Neural progenitor cell (in vitro differentiated cells): ENCODE measurements at regions not wholly inside any gene's neighbourhood (a gene's known extent, or its start where the extent isn't known, plus 50 kb on each side); places are given as distances from the start of the nearest gene placed in this dataset.

Experiments used
- DNase-seq: peaks from one replicate; pipeline ENCODE4 v3.0.0-alpha.2; 2016; ENCODE audit warnings: low spot score
- H2AFZ ChIP-seq: fragments of 200-600 bp; sonication (generic); replicated peaks from 2 replicates; pipeline ENCODE4 v1.6.1; 2016; ENCODE audit warnings: antibody characterized with exemption
- H3F3A ChIP-seq: fragments of 200-600 bp; sonication (generic); 2 replicates; pipeline ENCODE4 v1.6.1; 2016; ENCODE audit warnings: antibody characterized with exemption, low read depth
- H3K27ac ChIP-seq: fragments of 200-600 bp; sonication (generic); 2 replicates; pipeline ENCODE4 v1.5.1; 2016; ENCODE audit warnings: mild to moderate bottlenecking
- H3K27me3 ChIP-seq: fragments of 200-600 bp; sonication (generic); 2 replicates; pipeline ENCODE4 v1.6.1; 2016; ENCODE audit warnings: mild to moderate bottlenecking, moderate library complexity
- H3K36me3 ChIP-seq: fragments of 200-600 bp; sonication (generic); 2 replicates; pipeline ENCODE4 v1.5.1; 2016
- H3K4me1 ChIP-seq: fragments of 200-600 bp; sonication (generic); 2 replicates; pipeline ENCODE4 v1.6.1; 2016; ENCODE audit warnings: mixed run types
- H3K4me2 ChIP-seq: fragments of 200-600 bp; sonication (generic); 2 replicates; pipeline ENCODE4 v1.6.1; 2016
- H3K4me3 ChIP-seq: fragments of 200-600 bp; sonication (generic); 2 replicates; pipeline ENCODE4 v1.5.1; 2016
- H3K79me2 ChIP-seq: fragments of 200-600 bp; sonication (generic); 2 replicates; pipeline ENCODE4 v1.6.1; 2016; ENCODE audit warnings: low read depth
- H3K9ac ChIP-seq: fragments of 200-600 bp; sonication (generic); 2 replicates; pipeline ENCODE4 v1.6.1; 2016
- H3K9me3 ChIP-seq: fragments of 200-600 bp; sonication (generic); 2 replicates; pipeline ENCODE4 v1.5.1; 2016; ENCODE audit warnings: low read depth
- H4K20me1 ChIP-seq: fragments of 200-600 bp; sonication (generic); 2 replicates; pipeline ENCODE4 v1.6.1; 2016; ENCODE audit warnings: low read depth
- H3K27ac Mint-ChIP-seq: 3 replicates; pipeline ENCODE4 v1.8.0; 2021; ENCODE audit warnings: mixed read lengths
- H3K27me3 Mint-ChIP-seq: 2 replicates; pipeline ENCODE4 v1.8.0; 2022; ENCODE audit warnings: low read depth, mild to moderate bottlenecking, inconsistent platforms, moderate library complexity, mixed read lengths; ENCODE audit not compliant: insufficient read depth
- H3K36me3 Mint-ChIP-seq: 3 replicates; pipeline ENCODE4 v1.8.0; 2021; ENCODE audit warnings: mixed read lengths
- H3K4me1 Mint-ChIP-seq: 3 replicates; pipeline ENCODE4 v1.8.0; 2021; ENCODE audit warnings: mixed read lengths
- H3K4me3 Mint-ChIP-seq: 3 replicates; pipeline ENCODE4 v1.8.0; 2021; ENCODE audit warnings: mild to moderate bottlenecking, moderate library complexity, mixed read lengths
- H3K9me3 Mint-ChIP-seq: 3 replicates; pipeline ENCODE4 v1.8.0; 2020; ENCODE audit warnings: mixed read lengths
- EZH2 ChIP-seq: fragments of 200-600 bp; sonication (generic); IDR thresholded peaks from 2 replicates; pipeline ENCODE4 v1.6.1; 2017; ENCODE audit warnings: antibody characterized with exemption, mild to moderate bottlenecking, moderate library complexity
- EZH2phosphoT487 ChIP-seq: fragments of 200-600 bp; sonication (generic); IDR thresholded peaks from 2 replicates; pipeline ENCODE4 v1.6.1; 2017; ENCODE audit warnings: antibody characterized with exemption
- TF ChIP-seq, protein P1 (sequence below): fragments of 200-600 bp; sonication (generic); IDR thresholded peaks from 2 replicates; pipeline ENCODE4 v1.5.1; 2017; ENCODE audit warnings: antibody characterized with exemption, mild to moderate bottlenecking

GRCh38 chr3:148208975-148209374, 488.7 kb upstream of the AGTR1 start:
- Histone ChIP-seq H3K9me3 (no peaks in the 10 kb centered on the region), H4K20me1 (no peaks in the 10 kb centered on the region), H2AFZ (no peak overlapping the region), H3K27ac (no peak overlapping the region), H3F3A (no peaks in the 10 kb centered on the region), H3K79me2 (no peaks in the 10 kb centered on the region), H3K4me2 (no peak overlapping the region), H3K4me3 (no peak overlapping the region), H3K9ac (no peak overlapping the region), H3K4me1 (no peaks in the 10 kb centered on the region), H3K27me3 (no peaks in the 10 kb centered on the region), H3K36me3 (no peaks in the 10 kb centered on the region)
- Mint-ChIP-seq H3K9me3 (peaks cover 3% of the 10 kb centered on the region), H3K27ac (no peak overlapping the region), H3K27me3 (no peaks in the 10 kb centered on the region), H3K36me3 (no peaks in the 10 kb centered on the region), H3K4me3 (no peak overlapping the region), H3K4me1 (peaks cover 14% of the 10 kb centered on the region)
- TF ChIP-seq, protein P1, sequence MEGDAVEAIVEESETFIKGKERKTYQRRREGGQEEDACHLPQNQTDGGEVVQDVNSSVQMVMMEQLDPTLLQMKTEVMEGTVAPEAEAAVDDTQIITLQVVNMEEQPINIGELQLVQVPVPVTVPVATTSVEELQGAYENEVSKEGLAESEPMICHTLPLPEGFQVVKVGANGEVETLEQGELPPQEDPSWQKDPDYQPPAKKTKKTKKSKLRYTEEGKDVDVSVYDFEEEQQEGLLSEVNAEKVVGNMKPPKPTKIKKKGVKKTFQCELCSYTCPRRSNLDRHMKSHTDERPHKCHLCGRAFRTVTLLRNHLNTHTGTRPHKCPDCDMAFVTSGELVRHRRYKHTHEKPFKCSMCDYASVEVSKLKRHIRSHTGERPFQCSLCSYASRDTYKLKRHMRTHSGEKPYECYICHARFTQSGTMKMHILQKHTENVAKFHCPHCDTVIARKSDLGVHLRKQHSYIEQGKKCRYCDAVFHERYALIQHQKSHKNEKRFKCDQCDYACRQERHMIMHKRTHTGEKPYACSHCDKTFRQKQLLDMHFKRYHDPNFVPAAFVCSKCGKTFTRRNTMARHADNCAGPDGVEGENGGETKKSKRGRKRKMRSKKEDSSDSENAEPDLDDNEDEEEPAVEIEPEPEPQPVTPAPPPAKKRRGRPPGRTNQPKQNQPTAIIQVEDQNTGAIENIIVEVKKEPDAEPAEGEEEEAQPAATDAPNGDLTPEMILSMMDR, result no peak
- TF ChIP-seq EZH2phosphoT487 (no peak), EZH2 (no peak)
- DNase-seq, result no peak

DNA sequence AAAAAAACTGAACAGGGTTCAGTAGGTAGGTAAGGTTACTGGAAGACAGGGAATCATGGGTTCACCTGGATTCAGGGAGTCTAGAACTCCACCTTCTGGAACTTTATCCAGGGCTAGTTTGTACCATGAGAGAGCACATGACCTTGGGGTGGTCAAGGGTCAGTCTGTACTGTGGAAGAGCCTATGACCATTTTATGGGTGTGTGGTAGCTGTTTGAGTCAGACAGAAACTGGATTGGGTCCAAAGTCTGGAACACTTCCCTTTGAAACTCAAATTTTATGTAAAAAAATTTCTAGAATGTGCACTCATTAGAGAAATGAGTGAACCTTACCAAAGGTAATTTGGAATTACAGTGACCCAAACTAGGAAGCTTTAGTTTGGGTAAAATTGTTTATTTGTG, 486.0 kb upstream of the AGTR1 start:
- Histone ChIP-seq H2AFZ (no peak overlapping the region), H3F3A (no peaks in the 10 kb centered on the region), H3K4me3 (no peak overlapping the region), H3K9ac (no peak overlapping the region), H3K4me2 (no peak overlapping the region), H4K20me1 (no peaks in the 10 kb centered on the region), H3K4me1 (no peaks in the 10 kb centered on the region), H3K9me3 (no peaks in the 10 kb centered on the region), H3K36me3 (no peaks in the 10 kb centered on the region), H3K79me2 (no peaks in the 10 kb centered on the region), H3K27me3 (no peaks in the 10 kb centered on the region), H3K27ac (no peak overlapping the region)
- DNase-seq, result no peak
- no peaks in the 10 kb centered on the region for H3K27me3 Mint-ChIP-seq
- H3K27ac Mint-ChIP-seq, result no peak overlapping the region
- H3K4me3 Mint-ChIP-seq, result no peak overlapping the region
- H3K4me1 Mint-ChIP-seq, result no peaks in the 10 kb centered on the region
- peaks cover 3% of the 10 kb centered on the region for H3K9me3 Mint-ChIP-seq
- TF ChIP-seq EZH2 (no peak), EZH2phosphoT487 (no peak)
- TF ChIP-seq, protein P1, result no peak
- no peaks in the 10 kb centered on the region for H3K36me3 Mint-ChIP-seq

GRCh38 chr3:148214705-148215104, 483.0 kb upstream of the AGTR1 start:
- no peak overlapping the region for H3K4me2 ChIP-seq
- TF ChIP-seq, protein P1, result no peak
- TF ChIP-seq EZH2phosphoT487 (no peak), EZH2 (no peak)
- Mint-ChIP-seq H3K4me1 (no peaks in the 10 kb centered on the region), H3K9me3 (peaks cover 3% of the 10 kb centered on the region), H3K36me3 (no peaks in the 10 kb centered on the region), H3K4me3 (no peak overlapping the region), H3K27me3 (peaks cover 2% of the 10 kb centered on the region), H3K27ac (no peak overlapping the region)
- H3K4me3 ChIP-seq, result no peak overlapping the region
- no peaks in the 10 kb centered on the region for H3K36me3 ChIP-seq
- H3K79me2 ChIP-seq, result no peaks in the 10 kb centered on the region
- H4K20me1 ChIP-seq, result no peaks in the 10 kb centered on the region
- H3K27ac ChIP-seq, result no peak overlapping the region
- H3K27me3 ChIP-seq, result no peaks in the 10 kb centered on the region
- no peak for DNase-seq
- no peak overlapping the region for H2AFZ ChIP-seq
- H3K9ac ChIP-seq, result no peak overlapping the region
- no peaks in the 10 kb centered on the region for H3F3A ChIP-seq
- H3K4me1 ChIP-seq, result no peaks in the 10 kb centered on the region
- H3K9me3 ChIP-seq, result no peaks in the 10 kb centered on the region

GRCh38 chr3:148217317-148217716, 480.4 kb upstream of the AGTR1 start:
- Histone ChIP-seq H2AFZ (no peak overlapping the region), H3K4me2 (no peak overlapping the region), H3F3A (no peaks in the 10 kb centered on the region), H3K9me3 (no peaks in the 10 kb centered on the region), H3K4me3 (no peak overlapping the region), H3K27me3 (no peaks in the 10 kb centered on the region), H4K20me1 (no peaks in the 10 kb centered on the region), H3K27ac (no peak overlapping the region), H3K36me3 (no peaks in the 10 kb centered on the region), H3K9ac (no peak overlapping the region), H3K79me2 (no peaks in the 10 kb centered on the region), H3K4me1 (no peaks in the 10 kb centered on the region)
- Mint-ChIP-seq H3K27ac (no peak overlapping the region), H3K36me3 (no peaks in the 10 kb centered on the region), H3K4me1 (no peaks in the 10 kb centered on the region), H3K27me3 (peaks cover 2% of the 10 kb centered on the region), H3K4me3 (no peak overlapping the region), H3K9me3 (no peaks in the 10 kb centered on the region)
- no peak for DNase-seq
- no peak for TF ChIP-seq EZH2phosphoT487
- TF ChIP-seq, protein P1, result no peak
- TF ChIP-seq EZH2, result no peak
